BJ (cell line): ENCODE measurements at regions not wholly inside any gene's neighbourhood (a gene's known extent, or its start where the extent isn't known, plus 50 kb on each side); places are given as distances from the start of the nearest gene placed in this dataset.

Experiments
- CTCF ChIA-PET: fragments of 350-600 bp; formaldehyde crosslinking; extraction: SDS; loops from one replicate; lab custom pipeline; 2021; ENCODE audit warnings: antibody characterized with exemption, inconsistent platforms; lab: Yijun Ruan, JAX
- POLR2A ChIA-PET: fragments of 300-600 bp; sonication (Branson Sonifier 250); formaldehyde crosslinking; extraction: SDS; loops from one replicate; lab custom pipeline; 2021; ENCODE audit warnings: antibody characterized with exemption; lab: Charles Lee
- DNase-seq: peaks from one replicate; pipeline ENCODE4 v3.0.0-alpha.2; 2011; ENCODE audit warnings: low read depth
- H3K27me3 ChIP-seq: 2 replicates; pipeline ENCODE4 v1.6.0; 2011; ENCODE audit warnings: low read length; ENCODE audit not compliant: control insufficient read depth, insufficient read depth
- H3K36me3 ChIP-seq: 2 replicates; pipeline ENCODE4 v1.5.1; 2011; ENCODE audit warnings: low read length; ENCODE audit not compliant: control insufficient read depth, insufficient read depth
- H3K4me3 ChIP-seq: 2 replicates; pipeline ENCODE4 v1.5.1; 2011; ENCODE audit warnings: low read depth, mild to moderate bottlenecking, control low read depth, low read length
- TF ChIP-seq, protein P1 (sequence below): IDR thresholded peaks from 2 replicates; pipeline ENCODE4 v1.5.1; 2011; ENCODE audit warnings: low read depth, mild to moderate bottlenecking, control low read depth, inconsistent platforms, low read length, moderate library complexity; ENCODE audit not compliant: insufficient read depth

DNA sequence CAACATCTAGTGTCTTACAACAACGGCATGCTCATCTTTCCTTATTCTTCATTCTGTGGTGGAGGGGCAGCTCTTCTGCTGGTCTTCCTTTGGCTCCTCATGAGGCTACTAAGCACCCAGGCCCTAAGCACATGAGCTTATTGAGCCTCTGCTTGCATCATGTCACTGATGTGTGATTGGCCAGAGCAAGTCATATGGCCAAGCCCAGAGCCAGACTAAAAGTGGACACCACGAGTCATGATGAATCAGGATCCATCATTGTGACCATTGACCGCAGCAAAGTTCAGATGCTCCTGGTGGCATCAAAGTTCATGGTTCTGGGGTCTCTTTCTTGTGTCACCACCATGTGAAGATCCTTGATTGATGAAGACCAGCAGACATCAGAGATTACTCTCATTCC lies 192.0 kb upstream of the FOXA2 start:
- POLR2A ChIA-PET = no interaction called here
- no peak for DNase-seq

DNA sequence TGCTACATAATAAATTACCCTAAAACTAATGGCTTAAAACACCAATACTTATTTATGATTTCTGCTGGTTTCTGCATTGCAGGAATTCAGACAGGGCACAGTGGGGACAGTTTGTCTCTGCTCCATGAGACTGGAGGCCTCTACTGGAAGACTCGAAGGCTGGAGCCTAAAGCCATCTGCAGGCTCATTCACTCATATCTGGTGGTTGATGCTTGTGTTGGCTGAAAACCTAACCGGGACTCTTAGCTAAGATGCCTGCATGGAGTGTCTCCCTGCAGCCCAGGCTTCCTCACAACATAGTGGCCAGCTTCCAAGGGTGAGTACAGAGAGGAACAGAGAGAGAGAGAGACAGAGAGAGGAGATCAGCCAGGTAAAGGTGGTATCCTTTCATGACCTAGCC lies 195.5 kb upstream of the FOXA2 start:
- Histone ChIP-seq H3K36me3 (no peaks in the 10 kb centered on the region), H3K27me3 (no peaks in the 10 kb centered on the region), H3K4me3 (no peak overlapping the region)
- DNase-seq = no peak
- TF ChIP-seq, protein P1, sequence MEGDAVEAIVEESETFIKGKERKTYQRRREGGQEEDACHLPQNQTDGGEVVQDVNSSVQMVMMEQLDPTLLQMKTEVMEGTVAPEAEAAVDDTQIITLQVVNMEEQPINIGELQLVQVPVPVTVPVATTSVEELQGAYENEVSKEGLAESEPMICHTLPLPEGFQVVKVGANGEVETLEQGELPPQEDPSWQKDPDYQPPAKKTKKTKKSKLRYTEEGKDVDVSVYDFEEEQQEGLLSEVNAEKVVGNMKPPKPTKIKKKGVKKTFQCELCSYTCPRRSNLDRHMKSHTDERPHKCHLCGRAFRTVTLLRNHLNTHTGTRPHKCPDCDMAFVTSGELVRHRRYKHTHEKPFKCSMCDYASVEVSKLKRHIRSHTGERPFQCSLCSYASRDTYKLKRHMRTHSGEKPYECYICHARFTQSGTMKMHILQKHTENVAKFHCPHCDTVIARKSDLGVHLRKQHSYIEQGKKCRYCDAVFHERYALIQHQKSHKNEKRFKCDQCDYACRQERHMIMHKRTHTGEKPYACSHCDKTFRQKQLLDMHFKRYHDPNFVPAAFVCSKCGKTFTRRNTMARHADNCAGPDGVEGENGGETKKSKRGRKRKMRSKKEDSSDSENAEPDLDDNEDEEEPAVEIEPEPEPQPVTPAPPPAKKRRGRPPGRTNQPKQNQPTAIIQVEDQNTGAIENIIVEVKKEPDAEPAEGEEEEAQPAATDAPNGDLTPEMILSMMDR = no peak
- CTCF ChIA-PET = no interaction called here
- POLR2A ChIA-PET = no interaction called here

More for the DNA sequence above, 192.0 kb upstream of the FOXA2 start:
- CTCF ChIA-PET = no interaction called here
- no peaks in the 10 kb centered on the region for H3K27me3 ChIP-seq
- H3K36me3 ChIP-seq = no peaks in the 10 kb centered on the region
- TF ChIP-seq, protein P1 = no peak
- no peak overlapping the region for H3K4me3 ChIP-seq

DNA sequence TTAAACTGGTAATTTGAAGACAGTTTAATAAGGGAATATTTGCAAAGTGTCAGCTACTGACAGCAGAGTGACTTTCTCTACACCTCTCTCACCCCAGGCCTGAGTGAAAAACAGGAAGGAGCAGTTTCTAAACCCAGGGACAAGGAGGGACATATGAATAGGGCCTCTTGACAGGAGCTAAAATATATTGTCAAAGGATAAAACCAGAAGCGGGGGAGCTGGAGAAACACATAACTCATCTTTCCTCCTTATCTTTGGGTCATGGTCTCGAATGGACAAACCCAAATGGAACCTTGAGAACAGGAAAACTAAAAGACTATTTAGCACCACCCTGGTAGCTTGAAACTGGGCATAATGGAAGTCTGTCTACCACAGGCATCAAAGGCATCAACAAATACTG lies 197.5 kb upstream of the FOXA2 start:
- TF ChIP-seq, protein P1 = no peak
- Histone ChIP-seq H3K4me3 (no peak overlapping the region), H3K36me3 (no peaks in the 10 kb centered on the region), H3K27me3 (no peaks in the 10 kb centered on the region)
- POLR2A ChIA-PET = no interaction called here
- CTCF ChIA-PET = interaction anchor here (1.1 kb wide), 1 partner anchor 9 kb away, joined by 3 read pairs; no protein-coding TSS in a partner anchor
- no peak for DNase-seq

DNA sequence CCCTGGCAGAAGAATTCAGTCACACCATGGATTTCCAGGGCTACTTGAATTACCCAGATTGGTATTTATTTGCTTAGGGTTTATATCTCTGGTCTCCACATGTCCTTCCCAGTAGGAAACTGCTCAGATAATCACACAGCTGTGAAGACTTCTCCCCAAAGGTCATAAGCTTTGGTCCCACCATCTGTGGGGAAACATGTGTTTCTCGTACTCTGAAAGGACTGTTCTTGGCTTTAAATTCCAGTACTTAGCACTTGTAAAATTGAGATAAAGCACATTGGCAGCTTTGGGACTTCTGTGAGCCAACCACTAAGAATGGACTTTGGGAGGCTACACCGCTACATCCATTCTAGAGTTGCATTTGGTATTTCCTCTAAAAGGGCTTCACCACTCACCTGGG lies 205.3 kb upstream of the FOXA2 start:
- Histone ChIP-seq H3K36me3 (no peaks in the 10 kb centered on the region), H3K4me3 (no peak overlapping the region), H3K27me3 (0 out of 2 replicates have a peak, but pooled peaks cover 1% of the 10 kb centered on the region)
- no peak for DNase-seq
- TF ChIP-seq, protein P1 = no peak
- ChIA-PET POLR2A (no interaction called here), CTCF (no interaction called here)

DNA sequence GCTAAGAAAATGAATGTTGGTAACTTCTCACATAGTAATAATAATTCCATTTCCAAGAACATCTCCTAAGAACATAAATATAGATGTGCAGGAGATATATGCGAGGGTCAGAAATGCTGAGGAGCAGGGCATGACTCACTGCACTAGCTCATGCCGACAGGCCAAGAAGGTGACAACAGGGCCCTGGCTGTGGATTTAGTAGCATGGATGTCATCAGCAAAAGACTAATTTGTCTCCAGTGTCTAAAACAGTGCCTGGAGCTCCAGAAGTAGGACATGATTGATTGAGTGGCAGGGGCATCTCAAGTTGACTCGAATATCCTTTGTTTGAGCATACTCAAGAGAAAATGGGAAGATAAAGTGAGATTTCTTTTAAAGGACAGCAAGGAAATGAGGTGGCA lies 207.0 kb upstream of the FOXA2 start:
- Histone ChIP-seq H3K36me3 (no peaks in the 10 kb centered on the region), H3K4me3 (no peak overlapping the region), H3K27me3 (0 out of 2 replicates have a peak, but pooled peaks cover 1% of the 10 kb centered on the region)
- ChIA-PET CTCF (no interaction called here), POLR2A (no interaction called here)
- no peak for DNase-seq
- TF ChIP-seq, protein P1 = no peak
